Fibroblast of lung (primary cell): ENCODE measurements at regions not wholly inside any gene's neighbourhood (a gene's known extent, or its start where the extent isn't known, plus 50 kb on each side); places are given as distances from the start of the nearest gene placed in this dataset.

Experiments
- CTCF ChIP-seq, 2 donors: IDR thresholded peaks in 1 of 2; conservative IDR thresholded peaks in 1 of 2; 1 replicate in 1 of 2; 2 replicates in 1 of 2; pipeline ENCODE4 v1.5.1; 2011 to 2012; ENCODE audit warnings: low read length in 2 of 2, control low read depth in 1 of 2, inconsistent platforms in 1 of 2, low read depth in 1 of 2, mild to moderate bottlenecking in 1 of 2
- EZH2 ChIP-seq: IDR thresholded peaks from 2 replicates; pipeline ENCODE4 v1.5.1; 2012; ENCODE audit warnings: low read length, control low read depth, mild to moderate bottlenecking; ENCODE audit errors: missing control alignments

- TF ChIP-seq CTCF (conservative IDR thresholded peaks at IDR 0.05 in 1 of 2, IDR thresholded peaks at IDR 0.05 in 1 of 2; ENCODE audit: low read depth in 1 of 2, low read length in 2 of 2) = no peak
- no peak for TF ChIP-seq EZH2
Observed at GRCh38 chr10:74771054-74771453, 55.3 kb upstream of the KAT6B start.
